Jurkat, Clone E6-1 (cell line): ENCODE measurements at regions not wholly inside any gene's neighbourhood (a gene's known extent, or its start where the extent isn't known, plus 50 kb on each side); places are given as distances from the start of the nearest gene placed in this dataset.
"Not testable (repeated sequence)": the region's sequence is repeated elsewhere in the genome, so short reads cannot be mapped to it uniquely, and the experiment has no call there.

Experiments used
- DNase-seq: peaks from one replicate; pipeline ENCODE4 v3.0.0-alpha.2; 2011; ENCODE audit warnings: low read depth, low spot score
- H3K4me3 ChIP-seq: 2 replicates; pipeline ENCODE4 v1.5.1; 2011; ENCODE audit warnings: mild to moderate bottlenecking, low read length, control low read depth, moderate library complexity

DNA sequence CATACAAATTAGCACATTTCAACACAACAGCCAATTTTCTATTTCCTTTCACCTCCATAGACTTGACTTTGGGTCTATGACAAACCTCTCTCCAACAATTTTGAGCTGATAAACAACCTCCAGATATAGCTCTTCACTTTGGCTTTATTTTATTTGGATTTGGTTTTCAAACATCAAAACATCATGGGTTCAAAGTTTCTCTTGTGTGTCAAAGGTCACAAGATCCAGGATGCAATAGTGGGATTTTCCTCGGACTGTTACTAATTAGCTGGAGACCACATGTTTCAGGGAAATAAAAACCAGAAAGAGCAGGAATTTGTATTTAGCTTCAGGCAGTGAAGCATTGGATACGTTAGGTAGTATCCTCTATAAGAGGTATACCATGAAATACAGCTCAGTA, 351.0 kb upstream of the SOX9 start:
- DNase-seq, result no peak
- H3K4me3 ChIP-seq, result no peak overlapping the region

DNA sequence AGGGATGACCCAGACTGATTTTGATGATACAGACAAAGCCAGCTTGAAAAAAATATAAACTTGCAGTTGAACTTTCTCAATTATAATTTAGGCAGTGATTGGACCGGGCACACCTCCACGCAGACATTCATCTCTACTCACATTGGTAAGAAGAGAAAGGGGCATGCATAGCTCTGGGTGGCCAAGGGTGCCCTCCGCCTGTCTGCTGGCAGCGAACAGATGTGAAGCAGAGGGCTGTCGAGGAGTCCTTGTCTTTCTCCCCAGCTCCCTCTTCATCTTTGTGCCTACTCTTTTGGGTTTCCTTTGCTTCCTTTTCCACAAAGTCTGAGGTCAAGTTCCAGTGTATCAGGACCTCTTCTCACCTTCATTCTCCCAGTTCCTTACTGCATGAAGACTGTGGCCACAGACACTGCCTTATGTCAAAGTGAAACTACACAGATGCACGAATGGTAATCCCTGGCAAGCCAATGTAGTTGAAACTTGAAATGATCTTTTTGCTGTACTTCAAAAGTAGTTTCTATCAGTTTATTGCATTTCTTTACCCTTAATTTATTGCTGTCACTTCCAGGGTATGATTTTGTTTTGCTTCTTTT, 343.7 kb upstream of the SOX9 start:
- H3K4me3 ChIP-seq, result no peak overlapping the region
- DNase-seq, result no peak

DNA sequence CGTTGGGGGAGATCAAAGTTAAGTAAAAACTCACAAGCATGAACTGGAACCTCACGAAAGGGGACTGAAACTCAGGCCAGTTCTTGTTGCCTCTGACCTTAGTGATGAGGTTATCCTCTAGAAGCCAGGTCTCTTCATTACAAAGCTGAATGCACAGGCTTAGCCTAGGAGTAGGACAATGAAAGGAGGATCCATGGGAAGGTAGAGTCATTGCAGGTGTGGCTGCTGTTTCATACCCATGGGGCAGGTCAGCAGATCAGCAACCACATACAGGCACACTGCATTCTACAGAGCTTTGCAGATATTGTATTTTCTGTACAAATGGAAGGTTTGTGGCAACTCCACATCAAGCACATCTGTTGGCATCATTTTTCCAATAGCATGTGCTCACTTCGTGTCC, 341.3 kb upstream of the SOX9 start:
- no peak for DNase-seq
- H3K4me3 ChIP-seq, result no peak overlapping the region

DNA sequence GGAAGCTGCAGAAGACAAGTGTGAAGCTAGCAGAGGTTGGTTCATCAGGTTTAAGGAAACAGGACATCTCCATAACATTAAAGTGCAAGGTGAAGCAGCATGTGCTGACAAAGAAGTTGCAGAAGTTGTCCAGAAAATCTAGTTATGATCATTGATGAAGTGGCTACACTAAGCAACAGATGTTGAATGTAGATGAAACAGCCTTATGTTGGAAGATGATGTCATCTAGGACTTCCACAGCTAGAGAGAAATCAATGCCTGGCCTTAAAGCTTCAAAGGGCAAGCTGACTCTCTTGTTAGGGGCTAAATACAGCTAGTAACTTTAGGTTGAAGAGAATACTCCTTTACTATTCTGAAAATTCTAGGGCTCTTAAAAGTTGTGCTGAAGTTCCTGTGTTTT, 340.2 kb upstream of the SOX9 start:
- no peak overlapping the region for H3K4me3 ChIP-seq

DNA sequence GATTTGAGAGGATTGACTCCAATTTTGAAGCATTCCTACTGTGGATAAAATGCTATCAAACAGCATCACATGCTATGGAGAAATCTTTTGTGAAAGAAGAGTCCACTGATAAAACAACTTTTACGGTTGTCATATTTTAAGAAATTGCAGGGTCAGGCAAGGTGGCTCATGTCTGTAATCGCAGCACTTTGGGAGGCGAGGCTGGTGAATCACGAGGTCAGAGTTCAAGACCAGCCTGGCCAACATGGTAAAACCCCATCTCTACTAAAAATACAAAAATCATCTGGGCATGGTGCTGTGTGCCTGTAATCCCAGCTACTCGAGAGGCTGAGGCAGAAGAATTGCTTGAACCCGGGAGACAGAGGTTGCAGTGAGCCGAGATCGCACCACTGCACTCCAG, 338.8 kb upstream of the SOX9 start:
- not testable (repeated sequence) for DNase-seq, H3K4me3 ChIP-seq

More for the DNA sequence above, 340.2 kb upstream of the SOX9 start:
- no peak for DNase-seq

DNA sequence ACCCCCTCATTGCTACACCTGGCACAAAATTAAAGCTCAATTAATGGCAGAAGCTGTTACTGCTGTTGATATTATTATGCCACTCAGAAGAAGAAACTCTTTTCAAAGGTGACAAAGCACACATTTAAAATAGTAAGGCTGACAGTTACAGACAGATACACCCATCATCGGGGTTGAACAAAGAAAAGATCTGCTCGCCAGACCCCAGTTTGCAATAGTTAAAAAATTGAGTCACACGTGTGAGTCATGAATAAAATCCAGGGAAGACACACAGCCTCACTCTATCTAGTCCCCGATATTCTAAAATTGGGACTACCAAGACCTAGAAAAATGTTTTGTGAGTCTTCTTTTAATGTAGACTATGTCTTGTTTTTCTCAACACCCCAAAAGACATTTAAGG, 330.0 kb upstream of the SOX9 start:
- no peak for DNase-seq
- no peak overlapping the region for H3K4me3 ChIP-seq

DNA sequence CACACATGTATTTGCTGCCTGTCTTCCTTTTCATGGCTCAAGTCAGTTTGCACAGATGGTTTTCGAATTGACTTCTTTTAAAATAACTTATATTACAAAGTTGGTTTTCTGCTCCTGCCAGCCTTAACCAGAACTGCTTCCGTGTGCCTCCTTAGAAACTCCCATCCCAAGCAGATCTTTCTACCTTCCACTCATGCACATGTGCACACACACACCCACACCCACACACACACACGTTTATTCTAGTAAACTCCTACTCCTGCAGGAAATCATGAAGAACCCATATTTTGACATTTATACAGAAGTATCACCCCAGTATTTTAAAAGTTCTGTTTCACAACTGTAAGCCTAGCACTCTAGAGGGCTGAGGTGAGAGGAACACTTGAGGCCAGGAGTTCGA, 329.5 kb upstream of the SOX9 start:
- no peak overlapping the region for H3K4me3 ChIP-seq
- no peak for DNase-seq

DNA sequence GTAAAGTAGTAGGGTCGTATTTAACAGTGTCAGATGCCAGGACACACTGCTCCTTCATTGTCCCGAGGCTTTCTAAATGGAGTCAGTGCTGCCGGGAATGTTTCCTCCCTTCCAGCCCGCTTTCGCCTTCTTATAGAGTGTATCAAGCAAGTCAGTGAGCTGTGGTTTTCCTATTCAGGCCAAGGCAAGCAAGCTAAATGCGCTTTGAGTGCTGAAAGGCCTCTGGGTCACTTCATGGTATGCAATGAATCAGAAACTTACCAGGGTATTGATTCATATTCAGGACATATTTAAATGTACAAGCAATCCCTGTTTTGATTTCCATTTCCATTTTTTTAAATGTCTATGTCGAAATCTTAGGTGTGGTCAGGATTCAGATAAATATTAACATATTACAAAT, 327.9 kb upstream of the SOX9 start:
- no peak for DNase-seq

DNA sequence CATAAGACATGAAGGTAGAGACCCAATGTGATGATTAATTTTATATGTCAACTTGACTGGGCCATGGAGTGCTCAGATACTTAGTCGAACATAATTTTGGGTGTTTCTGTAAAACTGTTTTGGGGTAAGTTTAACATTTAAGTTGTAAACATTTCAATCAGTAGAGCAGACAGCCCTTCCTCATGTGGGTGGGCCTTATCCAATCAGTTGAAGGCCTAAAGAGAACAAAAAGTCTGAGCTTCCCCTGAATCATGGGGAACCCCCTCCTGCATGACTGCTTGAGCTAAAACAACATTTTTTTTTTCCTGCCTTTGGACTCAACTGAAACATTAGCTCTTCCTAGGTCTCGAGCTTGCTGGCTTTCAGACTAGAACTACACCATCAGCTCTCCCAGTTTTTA, 327.3 kb upstream of the SOX9 start:
- DNase-seq, result no peak
- no peak overlapping the region for H3K4me3 ChIP-seq

More for the DNA sequence above, 327.9 kb upstream of the SOX9 start:
- no peak overlapping the region for H3K4me3 ChIP-seq

DNA sequence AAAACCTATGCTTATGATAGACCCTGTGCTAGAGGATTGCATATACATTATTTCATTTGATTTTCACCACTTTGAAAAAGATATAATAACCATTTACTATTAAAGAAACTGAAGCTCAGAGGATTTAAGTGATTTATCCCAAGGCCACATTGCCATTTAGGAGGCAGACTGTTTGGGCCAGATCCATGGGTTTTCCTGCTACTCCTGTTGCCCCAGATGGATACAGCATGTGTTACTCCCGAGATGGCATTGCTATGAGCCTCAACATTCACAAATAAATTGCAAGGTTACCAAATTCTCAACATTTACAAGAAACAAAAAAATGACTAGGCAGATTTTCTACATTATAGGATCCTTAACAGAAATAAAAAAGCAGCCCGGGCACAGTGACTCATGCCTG, 322.1 kb upstream of the SOX9 start:
- no peak overlapping the region for H3K4me3 ChIP-seq
- DNase-seq, result no peak

DNA sequence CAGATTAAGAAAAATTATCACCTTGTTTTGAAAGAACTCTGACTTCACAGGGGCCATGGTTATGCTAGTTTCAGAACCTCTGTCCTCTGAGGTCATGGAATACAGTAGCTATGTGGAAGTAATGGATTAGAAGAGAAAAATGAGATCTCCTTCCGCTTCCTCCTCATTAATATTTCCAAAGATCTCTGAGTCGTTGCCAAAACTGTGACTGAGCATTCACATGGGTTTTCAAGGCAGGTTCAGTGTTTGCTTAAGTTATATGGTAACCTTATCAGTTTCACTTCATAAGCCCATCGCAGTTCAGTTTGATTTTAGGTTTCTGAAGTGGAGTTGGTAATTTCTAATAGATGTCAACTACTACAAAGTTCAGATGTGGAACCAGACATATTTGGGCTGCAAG, 321.2 kb upstream of the SOX9 start:
- no peak for DNase-seq
- no peak overlapping the region for H3K4me3 ChIP-seq

DNA sequence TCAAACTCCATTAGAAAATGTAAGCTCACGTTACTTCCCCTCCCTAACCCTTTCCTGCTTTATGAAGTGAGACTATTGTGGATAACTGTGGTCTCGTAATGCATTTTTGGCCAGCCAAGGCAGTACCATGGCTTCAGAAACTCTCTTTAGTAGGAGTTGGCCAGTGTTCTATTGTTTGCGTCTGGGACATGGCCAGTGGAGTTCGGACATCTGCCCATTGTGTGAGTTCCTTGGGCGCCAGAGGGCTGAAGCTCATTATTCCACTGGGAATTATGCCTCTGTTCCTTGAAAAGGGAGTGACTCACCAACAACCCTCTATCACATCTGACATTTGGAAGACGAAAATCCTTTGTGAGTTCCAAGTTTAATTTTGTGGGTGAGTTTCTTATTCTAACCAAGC, 319.5 kb upstream of the SOX9 start:
- no peak for DNase-seq
- H3K4me3 ChIP-seq, result no peak overlapping the region

DNA sequence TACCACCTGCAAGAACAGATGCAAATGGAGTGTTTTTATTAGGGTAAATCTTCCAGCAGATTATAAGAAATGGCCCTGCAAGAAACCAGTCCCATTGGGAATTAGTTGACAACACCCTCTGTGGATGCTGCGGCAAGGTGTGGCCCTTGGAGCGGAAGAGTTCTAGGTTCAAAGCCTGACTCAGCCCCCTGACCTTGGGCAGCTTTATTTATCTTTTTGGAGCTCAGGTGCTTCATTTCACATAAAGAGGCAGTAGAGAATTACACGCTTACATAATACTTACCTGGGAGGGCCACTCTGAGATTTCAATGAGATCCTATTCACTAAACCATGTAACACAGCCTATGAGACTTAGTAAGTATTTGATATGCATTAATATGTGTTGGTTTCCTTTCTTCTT, 318.2 kb upstream of the SOX9 start:
- no peak overlapping the region for H3K4me3 ChIP-seq

DNA sequence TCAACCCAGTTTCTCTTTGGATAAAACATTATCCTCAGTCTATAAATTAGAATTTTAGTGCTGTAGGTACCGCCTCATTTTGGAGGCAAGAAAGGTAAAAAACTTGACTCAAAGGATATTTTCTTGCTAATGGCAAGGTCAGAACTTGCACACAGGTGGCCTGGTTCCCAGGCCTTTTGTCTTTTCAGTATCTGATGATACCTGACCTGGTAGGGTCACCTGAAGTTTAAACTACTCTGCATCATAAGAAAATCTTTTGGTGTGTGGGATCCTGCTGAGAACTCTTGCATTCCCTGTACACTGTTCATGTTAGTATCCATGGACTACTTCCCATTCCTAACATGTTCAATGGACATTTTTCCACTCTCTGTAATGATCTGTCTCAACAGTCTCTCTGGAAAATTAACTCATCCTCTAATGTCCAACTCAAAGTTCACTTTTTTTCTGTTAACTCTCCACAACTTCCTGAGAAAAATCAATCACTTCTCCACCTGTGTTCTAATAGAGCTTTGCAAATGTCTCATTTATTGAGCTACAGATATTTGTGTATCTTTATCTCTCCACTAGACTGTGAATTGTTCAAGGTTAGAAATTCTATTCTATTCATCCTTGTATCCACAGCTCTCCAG, 317.1 kb upstream of the SOX9 start:
- no peak overlapping the region for H3K4me3 ChIP-seq
- DNase-seq, result no peak

More for the DNA sequence above, 318.2 kb upstream of the SOX9 start:
- DNase-seq, result no peak

DNA sequence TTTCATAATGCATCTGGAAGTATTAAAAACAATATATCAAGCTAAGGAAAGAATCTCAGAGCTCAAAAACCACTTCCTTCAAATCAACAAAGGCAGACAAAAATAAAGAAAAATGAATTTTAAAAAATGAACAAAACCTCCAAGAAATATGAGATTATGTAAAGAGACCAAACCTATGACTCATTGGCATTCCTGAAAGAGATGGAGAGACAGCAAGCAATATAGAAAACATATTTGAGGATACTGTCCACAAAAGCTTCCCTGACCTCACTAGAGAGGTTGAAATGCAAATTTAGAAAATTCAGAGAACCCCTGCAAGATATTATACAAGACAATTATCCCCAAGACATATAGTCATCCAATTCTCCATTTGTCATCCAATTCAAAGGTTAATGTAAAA, 311.3 kb upstream of the SOX9 start:
- no peak overlapping the region for H3K4me3 ChIP-seq
- no peak for DNase-seq

DNA sequence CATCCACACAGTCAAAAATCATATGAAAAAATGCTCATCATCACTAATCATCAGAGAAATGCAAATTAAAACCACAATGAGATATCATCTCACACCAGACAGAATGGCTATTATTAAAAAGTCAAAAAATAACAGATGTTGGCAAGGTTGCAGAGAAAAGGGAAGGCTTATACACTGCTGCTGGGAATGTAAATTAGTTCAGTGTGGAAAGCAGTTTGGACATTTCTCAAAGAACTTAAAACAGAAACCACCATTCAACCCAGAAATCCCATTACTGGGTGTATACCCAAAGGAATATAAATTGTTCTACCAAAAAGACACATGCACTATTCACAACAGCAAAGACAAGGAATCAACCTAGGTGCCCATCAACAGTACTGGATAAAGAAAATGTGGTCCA, 307.0 kb upstream of the SOX9 start:
- H3K4me3 ChIP-seq, DNase-seq: not testable (repeated sequence)

DNA sequence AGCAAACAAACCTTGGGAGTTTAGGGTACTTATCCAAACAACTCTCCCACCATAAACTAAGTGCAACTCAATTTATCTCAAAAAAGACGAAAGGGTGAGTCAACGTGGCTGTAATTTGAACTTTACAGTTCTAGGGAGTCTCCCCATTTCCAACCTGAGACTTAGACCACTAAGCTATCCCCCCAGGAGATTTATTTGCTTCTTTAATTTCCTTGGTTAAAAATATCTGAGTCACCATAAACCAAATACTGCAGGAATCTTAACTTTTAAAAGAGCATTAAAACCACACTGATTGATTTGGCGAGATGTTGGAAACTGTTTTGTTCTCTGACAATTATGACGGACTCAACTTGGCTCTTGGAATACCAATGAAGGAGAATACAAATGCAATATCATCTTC, 299.3 kb upstream of the SOX9 start:
- no peak for DNase-seq
- H3K4me3 ChIP-seq, result no peak overlapping the region

DNA sequence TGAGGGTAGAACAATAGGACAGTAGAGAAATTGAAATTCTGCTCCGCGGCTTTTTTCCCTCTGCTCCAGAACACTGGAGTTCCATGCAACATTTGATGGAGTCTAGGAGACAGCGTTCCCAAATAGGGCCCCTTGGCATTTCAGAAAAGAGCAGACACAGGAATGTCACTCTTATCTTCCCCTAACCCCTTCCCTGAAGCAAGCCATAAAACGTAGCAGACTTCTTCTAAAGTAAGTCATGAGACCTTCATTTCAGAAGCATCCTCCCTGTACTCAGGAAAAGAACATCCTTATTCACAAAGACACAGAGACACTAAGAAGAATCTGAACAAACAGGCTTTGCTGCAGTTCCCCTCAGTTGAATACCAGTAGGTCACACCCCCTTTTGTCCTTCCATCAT, 296.1 kb upstream of the SOX9 start:
- DNase-seq, result no peak
- no peak overlapping the region for H3K4me3 ChIP-seq

DNA sequence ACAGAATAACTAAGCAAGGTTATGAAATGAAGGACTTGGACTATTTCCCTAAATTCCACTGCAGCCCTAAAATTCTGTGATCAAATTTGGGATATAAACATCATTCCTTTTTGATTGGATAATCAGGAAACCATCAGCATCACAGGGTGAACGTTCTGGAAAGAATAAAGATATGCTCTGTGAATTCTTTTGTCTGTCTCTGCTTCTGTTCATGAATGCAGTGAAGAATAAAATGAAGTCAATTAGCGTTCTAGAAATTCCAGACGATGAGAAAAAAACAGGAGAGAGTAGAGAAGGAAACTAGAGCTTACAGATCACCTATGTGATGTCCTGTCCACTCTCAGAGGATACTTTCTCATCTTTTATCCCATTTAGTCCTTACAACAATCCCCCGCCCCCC, 295.1 kb upstream of the SOX9 start:
- no peak for DNase-seq
- H3K4me3 ChIP-seq, result no peak overlapping the region

DNA sequence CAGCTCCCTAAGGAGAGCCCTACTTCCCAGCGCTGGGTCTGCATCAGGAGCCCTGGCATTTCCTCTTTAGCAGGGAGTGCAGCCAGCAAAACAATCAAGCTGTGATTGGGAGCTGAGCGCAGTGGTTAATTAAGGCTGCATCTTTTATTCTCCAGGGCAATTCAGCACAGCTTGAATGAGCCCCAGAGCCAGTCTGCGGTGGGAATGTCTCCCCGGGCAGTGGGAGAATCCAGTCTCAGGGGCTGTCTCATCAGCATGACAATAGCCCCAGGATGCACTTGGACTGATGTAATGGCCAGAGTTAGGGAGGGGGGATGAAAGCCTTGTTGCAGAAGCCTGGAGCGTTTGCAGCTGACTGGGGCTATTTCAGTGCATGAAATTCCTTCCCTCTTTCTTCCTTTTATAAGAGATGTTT, 292.6 kb upstream of the SOX9 start:
- DNase-seq, result no peak
- H3K4me3 ChIP-seq, result no peak overlapping the region

DNA sequence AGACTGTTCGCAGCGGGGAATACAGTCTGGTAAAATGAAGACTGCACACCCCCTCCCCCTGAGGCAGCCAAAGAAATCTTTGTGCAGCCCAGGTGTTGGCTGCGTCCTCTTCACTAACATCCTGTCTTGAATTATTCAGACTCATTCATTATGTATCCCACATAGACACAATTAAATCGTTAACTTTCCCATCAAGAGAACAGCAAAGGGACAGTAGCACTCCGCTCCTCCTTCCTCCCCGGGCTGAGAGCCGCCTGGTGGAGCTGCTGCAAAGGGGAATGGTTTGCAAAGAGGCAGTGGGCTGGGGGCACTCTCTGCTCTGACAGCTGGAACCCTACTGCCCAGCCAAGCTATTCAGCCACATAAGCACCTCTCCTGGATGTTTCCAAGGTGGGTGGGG, 290.0 kb upstream of the SOX9 start:
- H3K4me3 ChIP-seq, result no peak overlapping the region
- no peak for DNase-seq
